LNCaP clone FGC (cell line): ENCODE measurements at regions not wholly inside any gene's neighbourhood (a gene's known extent, or its start where the extent isn't known, plus 50 kb on each side); places are given as distances from the start of the nearest gene placed in this dataset.

Experiments
- DNase-seq: peaks from one replicate; pipeline ENCODE4 v3.0.0-alpha.2; 2011; ENCODE audit warnings: low read depth
- H3K4me3 ChIP-seq: 2 replicates; pipeline ENCODE4 v1.5.1; 2011; ENCODE audit warnings: mild to moderate bottlenecking, low read depth, low read length, control low read depth
- CTCF ChIP-seq: IDR thresholded peaks from 2 replicates; pipeline ENCODE4 v1.5.1; 2012; ENCODE audit warnings: mild to moderate bottlenecking; ENCODE audit not compliant: control insufficient read depth, insufficient read depth; ENCODE audit errors: extremely low read depth

- H3K4me3 ChIP-seq: no peak overlapping the region
- TF ChIP-seq CTCF: no peak
- DNase-seq: no peak
These were observed 1536.8 kb downstream of the KCNT2 start for GRCh38 chr1:195071461-195071860.

GRCh38 chr1:195065437-195065836 lies 1542.8 kb downstream of the KCNT2 start:
- no peak overlapping the region for H3K4me3 ChIP-seq
- no peak for TF ChIP-seq CTCF
- DNase-seq: no peak

GRCh38 chr1:195064358-195064757 lies 1543.9 kb downstream of the KCNT2 start:
- no peak for DNase-seq
- no peak overlapping the region for H3K4me3 ChIP-seq
- no peak for TF ChIP-seq CTCF

GRCh38 chr1:195054217-195054687 lies 1554.0 kb downstream of the KCNT2 start:
- TF ChIP-seq CTCF: no peak
- no peak overlapping the region for H3K4me3 ChIP-seq
- no peak for DNase-seq

GRCh38 chr1:195053478-195053877 lies 1554.8 kb downstream of the KCNT2 start:
- no peak overlapping the region for H3K4me3 ChIP-seq
- TF ChIP-seq CTCF: no peak
- no peak for DNase-seq

- TF ChIP-seq CTCF: no peak
- H3K4me3 ChIP-seq: no peak overlapping the region
- no peak for DNase-seq
These were observed 1560.5 kb downstream of the KCNT2 start for GRCh38 chr1:195047772-195048171.

- no peak for DNase-seq
- TF ChIP-seq CTCF: no peak
- no peak overlapping the region for H3K4me3 ChIP-seq
These were observed 1563.2 kb downstream of the KCNT2 start for GRCh38 chr1:195045072-195045471.
